HK-2 (cell line): ENCODE measurements at regions not wholly inside any gene's neighbourhood (a gene's known extent, or its start where the extent isn't known, plus 50 kb on each side); places are given as distances from the start of the nearest gene placed in this dataset.

ENCODE experiments used
- DNase-seq: peaks from one replicate; pipeline ENCODE4 v3.0.0-alpha.2; 2018; ENCODE audit not compliant: unreplicated experiment

DNA sequence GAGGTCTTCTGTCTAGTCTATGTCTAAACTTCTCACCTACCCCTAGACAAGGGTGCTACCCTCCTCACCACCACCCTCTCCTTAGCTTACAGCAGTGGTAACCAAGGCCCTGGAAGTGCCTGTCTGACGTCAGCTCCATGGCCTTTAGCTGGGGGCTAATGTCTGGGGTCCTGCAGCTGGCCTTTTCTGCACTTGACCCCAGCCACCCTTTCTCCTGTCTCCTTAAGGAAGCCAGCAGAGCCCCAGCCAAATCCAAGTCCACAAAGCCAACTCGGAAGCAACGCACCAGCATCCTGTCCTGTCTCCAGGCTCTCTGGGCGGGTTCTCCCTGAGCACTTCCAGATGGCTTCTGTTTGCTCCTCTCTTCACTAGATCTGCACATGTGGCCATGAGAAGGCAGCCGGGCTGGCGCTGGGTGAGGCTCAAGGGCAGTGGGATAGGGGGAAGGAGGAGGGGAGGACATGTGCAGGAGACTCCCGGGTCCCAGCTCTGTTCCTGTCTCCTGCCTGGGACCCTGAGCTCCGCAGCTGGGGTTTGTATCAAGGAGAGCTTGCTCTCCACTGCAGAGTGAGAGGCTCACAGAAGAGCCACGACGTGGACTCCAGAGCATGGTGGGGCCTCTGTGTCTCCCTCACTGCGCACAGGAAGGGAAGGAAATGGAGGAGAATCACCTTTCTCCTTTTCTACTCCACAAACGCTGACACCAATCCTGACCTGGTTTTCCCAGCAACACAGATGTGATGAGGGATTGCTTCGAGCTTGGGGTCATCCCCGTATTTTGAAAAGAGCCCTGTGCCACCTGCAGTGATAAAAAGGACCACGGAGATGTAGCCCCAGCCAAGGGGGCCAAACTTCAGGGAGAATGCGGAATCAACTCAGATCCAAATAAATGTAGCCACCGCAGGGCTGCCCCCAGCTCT, 204.2 kb downstream of the USP12 start:
- no peak for DNase-seq

- DNase-seq = no peak
These were observed 204.9 kb downstream of the USP12 start for GRCh38 chr13:26966701-26967080.

DNA sequence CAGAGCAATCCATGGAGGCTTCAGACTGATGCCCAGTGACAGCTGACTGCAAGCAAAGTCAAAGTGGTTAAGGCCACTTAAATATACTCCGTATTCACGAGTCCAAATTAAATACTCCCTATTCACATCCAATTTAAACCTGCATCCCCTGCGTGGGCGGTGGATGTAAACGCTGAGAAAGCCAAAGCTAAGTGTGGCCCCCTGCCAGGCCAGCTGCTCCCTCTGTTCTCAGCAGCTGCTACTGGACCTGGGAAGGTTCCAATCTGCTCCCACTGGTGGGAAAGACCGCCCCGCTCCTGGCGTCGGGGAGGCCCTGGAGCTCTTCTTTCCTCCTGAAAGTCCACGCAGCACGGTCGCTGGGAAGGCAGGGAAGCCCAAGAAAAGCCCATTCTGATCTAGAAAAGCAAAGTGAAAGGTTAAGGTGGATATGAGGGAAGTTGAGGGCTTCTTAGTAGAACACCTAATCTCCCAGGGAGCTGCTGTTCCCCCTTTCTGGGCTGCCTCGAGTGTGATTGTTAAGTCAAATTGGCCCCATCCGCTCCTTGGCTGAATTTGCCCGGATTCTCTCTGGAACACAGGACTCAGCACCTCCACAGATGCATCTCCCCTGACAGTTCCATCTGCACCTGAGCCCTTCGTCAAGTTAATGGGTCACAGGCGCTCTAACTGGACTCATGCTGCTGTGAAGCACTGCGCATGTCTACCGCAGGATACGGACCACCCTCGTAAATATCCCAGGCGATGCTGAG, 205.5 kb downstream of the USP12 start:
- no peak for DNase-seq

DNA sequence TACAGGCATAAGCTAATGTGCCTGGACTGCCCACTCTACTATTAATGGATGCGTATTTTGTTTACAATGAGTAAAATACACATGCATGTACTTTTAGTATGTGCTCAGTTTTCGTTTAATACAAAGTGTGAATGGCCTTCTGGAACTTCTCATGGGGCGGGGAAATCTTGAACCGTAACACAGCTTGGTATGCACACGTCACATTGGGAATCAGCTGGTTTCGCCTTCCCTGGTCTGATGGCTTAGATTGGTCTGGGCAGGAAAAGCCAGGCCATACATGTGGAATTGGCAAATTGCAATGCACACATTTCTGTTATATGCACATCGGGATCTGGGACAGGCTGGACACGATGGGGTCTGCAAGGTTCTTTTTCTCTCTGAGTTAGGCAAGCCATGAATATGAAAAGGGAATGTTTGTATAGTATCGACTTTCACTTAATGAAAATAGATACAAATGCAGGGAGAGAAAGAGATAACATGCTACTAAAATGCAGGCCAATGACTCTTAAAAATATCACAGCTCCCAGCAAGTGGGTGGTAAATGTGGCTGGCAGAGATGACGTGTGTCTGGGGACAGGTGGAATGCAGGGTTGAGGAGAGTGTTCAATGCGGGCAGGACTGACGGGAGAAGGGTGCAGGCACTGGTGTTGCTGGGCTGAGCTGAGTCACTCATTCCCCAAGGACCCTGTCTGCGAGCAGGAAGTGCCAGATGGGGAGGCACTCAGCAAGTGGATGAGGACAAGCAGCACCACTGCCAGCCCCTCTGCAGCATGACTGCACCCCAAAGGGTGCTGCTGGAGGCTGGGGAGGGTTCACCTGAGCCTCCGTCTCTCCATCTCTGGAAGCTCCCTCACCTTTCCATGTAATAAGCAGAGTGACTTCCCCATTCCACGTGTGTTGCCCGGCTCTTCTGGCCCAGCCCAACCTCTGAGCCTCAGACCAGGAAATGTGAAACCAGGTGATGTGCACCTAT, 204.0 kb upstream of the GPR12 start:
- no peak for DNase-seq

GRCh38 chr13:26962671-26963070, 202.1 kb upstream of the GPR12 start:
- DNase-seq = no peak

DNA sequence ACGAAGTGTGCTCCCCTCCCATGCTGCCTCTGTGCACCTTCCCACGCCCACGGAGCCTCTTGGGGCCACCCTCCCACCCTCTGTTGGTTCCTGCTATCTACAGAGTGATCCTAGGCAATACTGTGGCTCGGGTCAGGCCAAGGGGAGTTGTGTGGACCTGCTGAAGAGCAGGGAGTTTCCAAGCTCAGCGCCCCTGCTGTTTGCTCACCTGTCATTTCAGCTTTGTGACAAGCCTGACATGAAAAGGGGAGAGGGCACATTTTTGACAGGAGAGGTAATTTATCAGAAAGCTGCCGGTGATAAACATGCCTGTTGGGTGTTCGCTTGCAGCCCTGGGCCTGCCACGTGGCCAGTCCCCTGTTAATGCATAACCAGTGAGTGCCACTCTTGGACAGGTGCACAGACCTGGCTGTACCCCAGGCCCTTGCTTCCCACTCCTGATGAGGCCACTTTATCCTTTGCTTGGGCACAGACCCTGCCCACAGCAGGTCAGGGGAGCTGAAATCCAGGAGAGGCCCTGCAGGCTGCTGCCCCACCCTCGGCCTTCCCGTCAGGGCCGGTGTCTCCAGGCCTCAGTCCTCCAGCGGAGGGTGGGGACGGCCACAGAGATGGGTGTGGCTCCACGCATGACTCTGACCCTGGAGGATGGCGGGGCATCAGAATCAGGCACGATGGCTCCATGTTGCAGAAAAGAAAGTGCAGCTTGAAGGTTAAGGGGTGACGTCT, 201.5 kb upstream of the GPR12 start:
- DNase-seq = no peak

GRCh38 chr13:26957182-26957581, 196.6 kb upstream of the GPR12 start:
- no peak for DNase-seq

DNA sequence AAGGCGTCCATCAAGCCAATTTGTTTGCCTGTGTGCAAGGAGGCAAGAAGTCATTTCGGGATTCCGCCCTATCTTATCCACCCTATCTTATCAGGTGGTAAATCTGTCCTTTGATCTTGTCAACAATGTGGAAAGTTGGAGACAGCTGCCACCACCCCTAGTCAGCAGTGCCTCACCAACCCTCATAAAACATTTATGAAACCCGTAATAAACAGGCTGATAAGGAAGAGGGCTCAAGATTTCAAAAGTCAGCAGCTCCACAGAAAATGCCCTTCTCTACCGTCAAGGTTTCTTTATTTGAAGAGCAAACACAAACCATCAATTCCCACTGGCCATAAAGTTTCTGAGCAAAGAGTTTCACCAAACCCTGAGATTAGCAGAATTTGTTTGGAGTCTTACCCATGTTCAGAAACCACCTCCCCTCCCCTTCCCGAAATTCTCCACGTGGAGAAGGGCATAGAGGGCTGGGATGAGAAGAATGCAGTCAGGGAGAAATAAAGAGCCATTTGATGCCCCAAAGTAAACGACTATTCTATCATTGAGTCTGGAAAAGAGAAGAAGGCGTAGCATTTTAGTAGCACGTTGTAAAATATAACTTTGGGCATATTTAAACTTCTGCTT, 196.0 kb upstream of the GPR12 start:
- DNase-seq = no peak

DNA sequence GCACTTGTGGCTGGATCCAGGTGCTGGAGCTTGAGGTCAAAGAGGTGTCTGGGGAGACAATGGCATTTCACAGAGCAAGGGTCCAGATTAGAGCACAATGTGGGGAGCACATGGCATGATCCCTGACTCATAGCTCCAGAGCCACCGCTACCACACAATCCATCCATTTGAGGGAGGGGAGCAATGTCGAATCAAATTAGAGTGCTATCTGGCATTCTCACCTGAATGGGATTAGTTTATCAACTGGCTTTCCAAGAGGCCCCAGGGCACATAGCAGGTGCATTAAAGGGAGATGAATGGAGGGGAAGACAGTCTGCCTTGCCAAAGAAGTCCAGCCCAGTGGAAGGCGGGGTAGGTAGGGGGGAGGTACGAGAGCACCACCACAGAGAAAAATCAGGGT, 194.4 kb upstream of the GPR12 start:
- no peak for DNase-seq

GRCh38 chr13:26953291-26953690, 192.7 kb upstream of the GPR12 start:
- DNase-seq = no peak

DNA sequence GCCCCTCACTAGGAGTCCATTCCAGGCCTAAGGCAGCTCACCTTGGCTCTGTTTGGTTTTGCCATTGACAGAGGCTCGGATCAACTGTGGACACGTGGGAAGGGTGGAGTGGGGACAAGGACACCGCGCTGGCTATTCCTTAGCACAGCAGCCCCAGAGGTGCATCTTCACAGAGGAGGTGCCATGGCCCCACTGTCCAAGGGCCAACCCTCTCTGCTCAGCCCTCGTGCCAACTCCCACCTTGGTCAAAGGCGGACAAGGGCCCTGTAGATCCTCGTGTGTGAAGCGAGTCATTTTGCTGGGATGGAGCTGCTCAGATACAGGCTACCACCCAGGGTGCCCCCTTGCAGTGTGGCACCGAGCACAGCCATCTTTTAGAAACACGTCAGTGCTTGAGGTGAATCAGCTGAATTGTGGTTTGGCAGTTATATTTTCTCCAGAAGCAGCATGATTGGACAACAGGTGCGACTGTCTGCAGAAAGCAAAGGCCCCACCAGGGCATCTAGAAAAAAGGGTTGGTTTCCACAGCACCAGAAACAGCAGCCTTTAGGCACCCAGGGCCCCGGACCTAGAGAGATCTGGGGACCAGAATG, 192.1 kb upstream of the GPR12 start:
- DNase-seq = no peak

- DNase-seq = no peak
These were observed 191.1 kb upstream of the GPR12 start for GRCh38 chr13:26951581-26952177.

DNA sequence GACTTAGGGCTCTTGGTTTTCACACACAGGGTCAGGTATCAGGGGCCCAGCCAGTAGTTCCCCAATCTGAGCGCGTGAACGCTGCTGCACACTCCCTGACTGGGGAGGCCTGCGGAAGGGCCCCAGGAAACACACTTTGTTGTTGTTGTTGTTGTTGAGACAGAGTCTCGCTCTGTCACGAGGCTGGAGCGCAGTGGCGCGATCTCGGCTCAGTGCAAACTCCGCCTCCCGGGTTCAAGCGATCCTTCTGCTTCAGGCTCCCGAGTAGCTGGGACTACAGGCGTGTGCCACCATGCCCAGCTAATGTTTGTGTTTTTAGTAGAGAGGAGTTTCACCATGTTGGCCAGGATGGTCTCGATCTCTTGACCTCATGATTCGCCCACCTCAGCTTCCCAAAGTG, 190.4 kb upstream of the GPR12 start:
- DNase-seq = no peak

- DNase-seq = no peak
These were observed 190.0 kb upstream of the GPR12 start for GRCh38 chr13:26950546-26950945.

DNA sequence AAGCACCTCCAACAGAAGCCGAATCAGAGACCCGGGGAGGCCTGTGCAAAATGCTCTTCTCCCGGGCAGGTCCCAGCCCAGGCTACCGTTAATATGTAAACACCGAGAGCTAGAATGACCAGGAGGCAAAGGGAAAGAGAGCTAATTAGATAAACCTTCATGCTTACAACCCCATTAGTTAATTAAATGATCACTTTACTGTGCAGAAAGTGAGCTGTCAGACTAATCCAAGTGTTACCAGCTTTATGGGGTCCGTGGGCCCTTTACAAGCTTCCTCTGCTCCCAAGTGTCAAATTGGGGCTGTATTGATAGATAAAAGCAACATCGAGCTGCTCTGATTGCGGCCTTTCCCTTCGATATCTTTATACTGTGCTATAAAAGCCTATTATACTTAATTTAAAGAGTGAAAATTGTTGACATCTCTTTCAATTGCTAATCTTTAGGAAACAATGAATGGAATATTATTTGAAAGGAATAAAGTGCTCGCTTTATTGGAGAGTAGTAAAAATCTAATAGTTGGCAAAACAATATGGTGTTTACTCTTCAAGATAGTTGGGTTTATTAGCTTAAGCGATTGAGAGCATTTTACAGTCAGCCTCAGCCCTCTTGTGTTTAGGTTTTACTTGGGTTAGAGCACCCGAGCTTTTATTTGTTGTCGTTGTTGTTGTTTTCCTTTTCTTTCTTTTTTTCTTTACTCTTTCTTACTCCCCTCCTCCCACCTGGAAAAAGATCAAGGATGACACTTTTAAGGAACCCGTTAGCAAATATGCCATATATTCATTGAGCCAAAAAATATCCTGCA, 189.3 kb upstream of the GPR12 start:
- DNase-seq = no peak

DNA sequence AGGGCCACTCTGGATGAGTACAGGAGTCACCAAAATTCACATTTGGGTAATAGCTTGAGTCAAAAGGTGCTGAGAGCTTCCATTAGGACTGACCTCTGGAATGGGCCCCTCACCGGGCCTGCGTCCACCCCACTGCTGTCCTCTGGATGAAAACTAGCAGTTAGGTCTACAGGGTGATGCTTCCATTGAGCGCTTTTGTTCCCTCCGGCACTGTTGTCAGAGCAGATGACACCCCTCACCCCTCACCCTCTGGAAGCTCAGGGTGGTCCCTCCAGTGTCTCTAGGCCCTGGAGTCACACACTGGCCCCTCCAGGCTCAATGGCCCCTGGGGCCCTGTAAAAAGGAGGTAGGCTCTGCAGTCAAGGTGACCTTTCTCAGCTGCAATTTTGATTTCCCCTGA, 187.8 kb upstream of the GPR12 start:
- no peak for DNase-seq

- DNase-seq = no peak
These were observed 186.2 kb upstream of the GPR12 start for GRCh38 chr13:26946684-26947343.

GRCh38 chr13:26943748-26944147, 183.2 kb upstream of the GPR12 start:
- no peak for DNase-seq

DNA sequence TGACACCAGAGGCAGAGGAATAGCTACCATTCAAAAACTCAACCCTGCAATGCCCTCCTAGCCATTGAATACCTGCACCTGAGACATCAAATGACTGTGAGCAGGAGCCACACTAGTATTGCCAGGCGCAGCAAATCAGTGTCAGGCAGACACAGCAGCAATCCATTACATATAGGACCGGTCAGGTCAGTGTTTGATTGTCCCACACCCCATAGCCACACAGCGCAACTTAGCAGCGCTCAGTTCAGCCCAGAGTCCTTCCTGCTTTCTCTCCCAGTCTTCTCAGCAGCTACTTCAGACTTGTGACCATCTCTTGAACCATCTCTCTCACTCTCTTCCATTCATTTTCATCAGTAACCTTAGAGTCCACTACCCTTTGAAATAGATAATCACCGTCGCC, 181.6 kb upstream of the GPR12 start:
- DNase-seq = no peak
